ENCODE measurements at regions not wholly inside any gene's neighbourhood (a gene's known extent, or its start where the extent isn't known, plus 50 kb on each side); places are given as distances from the start of the nearest gene placed in this dataset.

DNA sequence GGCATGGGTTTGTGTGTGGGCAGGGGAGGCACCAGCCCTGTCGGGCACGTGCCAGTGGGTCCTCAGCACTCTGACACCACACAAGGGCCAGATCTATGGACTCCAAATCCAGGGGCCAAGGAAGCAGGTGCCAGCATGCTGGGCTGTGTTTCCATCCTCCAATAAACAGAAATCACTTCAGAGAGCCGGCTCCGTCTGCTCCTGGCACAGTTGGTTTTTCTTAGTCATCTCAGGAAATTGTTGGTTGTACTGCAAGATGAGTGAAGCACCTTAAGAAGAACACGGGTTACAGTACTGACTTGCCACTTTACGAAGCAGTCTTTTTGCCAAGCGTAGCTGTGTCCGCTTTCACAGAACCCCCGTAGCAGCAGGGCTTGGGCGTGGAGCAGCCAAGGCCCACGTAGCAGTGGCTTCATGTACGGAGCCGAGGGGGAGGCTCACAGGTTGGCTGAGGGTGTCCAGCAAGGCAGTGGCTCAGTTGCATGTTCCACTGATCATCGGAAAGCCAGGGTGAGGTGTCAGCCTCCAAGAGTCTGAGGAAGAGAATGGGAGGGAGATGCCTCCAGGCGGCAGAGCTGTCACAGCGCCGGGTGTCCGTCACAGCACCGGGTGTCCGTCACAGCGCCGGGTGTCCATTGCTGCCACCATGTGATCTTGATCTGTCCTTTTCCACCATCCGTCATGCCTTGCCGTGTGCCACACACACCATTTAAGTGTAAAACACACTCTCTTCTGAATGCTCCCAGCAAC is 314.9 kb downstream of the CTTN start:
- CTCF ChIA-PET: no interaction called here

DNA sequence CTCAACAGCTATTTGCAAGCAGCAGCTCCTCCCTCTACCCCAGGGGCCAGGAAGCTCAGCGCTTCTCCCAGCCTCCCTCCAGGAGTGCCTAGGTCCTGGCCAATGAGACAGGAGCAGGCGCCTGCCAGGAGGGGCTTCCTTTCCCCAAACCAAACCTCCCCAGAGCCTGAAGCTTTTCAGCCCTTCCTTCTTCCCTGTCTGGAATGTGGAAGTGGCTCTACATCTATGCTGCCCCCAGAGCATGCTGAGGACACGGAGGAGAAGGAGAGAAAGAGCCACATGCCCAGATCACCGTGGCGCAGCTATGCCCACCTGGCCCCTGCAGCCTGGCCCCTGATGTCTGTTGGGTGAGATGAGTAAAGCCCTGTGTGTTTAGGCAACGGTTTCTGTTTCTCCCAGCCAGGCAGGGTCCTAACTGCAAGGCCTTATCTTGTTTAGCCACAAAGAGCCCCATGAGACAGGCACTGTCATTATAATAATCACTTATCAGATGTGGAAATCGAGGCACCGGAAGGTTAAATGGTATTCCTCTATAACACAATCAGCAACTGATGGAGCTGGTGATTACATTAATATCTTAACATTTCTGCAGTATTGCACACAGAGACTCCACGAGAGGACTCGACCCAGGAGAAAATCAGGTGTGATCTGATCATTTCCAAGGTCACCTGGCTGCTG is 315.8 kb downstream of the CTTN start:
- no peak overlapping the region for H3K27ac ChIP-seq (ENCODE audit: low read depth, low read length, poor library complexity, severe bottlenecking)
- intact Hi-C loops (cut with micrococcal nuclease; ENCODE audit: unreplicated experiment): no loop called here
- no peak for TF ChIP-seq EZH2 (IDR thresholded peaks at IDR 0.05; ENCODE audit: borderline replicate concordance, low read depth, low read length, poor library complexity, severe bottlenecking)
- TF ChIP-seq, protein P1, sequence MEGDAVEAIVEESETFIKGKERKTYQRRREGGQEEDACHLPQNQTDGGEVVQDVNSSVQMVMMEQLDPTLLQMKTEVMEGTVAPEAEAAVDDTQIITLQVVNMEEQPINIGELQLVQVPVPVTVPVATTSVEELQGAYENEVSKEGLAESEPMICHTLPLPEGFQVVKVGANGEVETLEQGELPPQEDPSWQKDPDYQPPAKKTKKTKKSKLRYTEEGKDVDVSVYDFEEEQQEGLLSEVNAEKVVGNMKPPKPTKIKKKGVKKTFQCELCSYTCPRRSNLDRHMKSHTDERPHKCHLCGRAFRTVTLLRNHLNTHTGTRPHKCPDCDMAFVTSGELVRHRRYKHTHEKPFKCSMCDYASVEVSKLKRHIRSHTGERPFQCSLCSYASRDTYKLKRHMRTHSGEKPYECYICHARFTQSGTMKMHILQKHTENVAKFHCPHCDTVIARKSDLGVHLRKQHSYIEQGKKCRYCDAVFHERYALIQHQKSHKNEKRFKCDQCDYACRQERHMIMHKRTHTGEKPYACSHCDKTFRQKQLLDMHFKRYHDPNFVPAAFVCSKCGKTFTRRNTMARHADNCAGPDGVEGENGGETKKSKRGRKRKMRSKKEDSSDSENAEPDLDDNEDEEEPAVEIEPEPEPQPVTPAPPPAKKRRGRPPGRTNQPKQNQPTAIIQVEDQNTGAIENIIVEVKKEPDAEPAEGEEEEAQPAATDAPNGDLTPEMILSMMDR (conservative IDR thresholded peaks at IDR 0.05; ENCODE audit: low read depth, low read length): no peak
- no peaks in the 10 kb centered on the region for H3K36me3 ChIP-seq (ENCODE audit: insufficient read depth, low read length, poor library complexity, severe bottlenecking)
- peaks cover 81% of the 10 kb centered on the region for H3K27me3 ChIP-seq (replicated peaks; ENCODE audit: insufficient read depth, low read depth, low read length, poor library complexity)
- POLR2A ChIA-PET (ENCODE audit: low non-redundant PET): no interaction called here
- no peaks in the 10 kb centered on the region for H3K9me3 ChIP-seq (ENCODE audit: low read depth, low read length, poor library complexity, severe bottlenecking)
- DNase-seq (ENCODE audit: low spot score): no peak
- no peaks in the 10 kb centered on the region for H3K4me1 ChIP-seq (ENCODE audit: insufficient read depth, low read length, poor library complexity, severe bottlenecking)
- no peak overlapping the region for H3K4me3 ChIP-seq (ENCODE audit: low read depth, low read length, poor library complexity, severe bottlenecking)
- CTCF ChIA-PET: no interaction called here
- BruUV-seq (replicated peaks): no TSS peak

More for the DNA sequence above, 314.9 kb downstream of the CTTN start:
- BruUV-seq (replicated peaks): no TSS peak
- POLR2A ChIA-PET (ENCODE audit: low non-redundant PET): no interaction called here
- Histone ChIP-seq H3K36me3 (ENCODE audit: insufficient read depth, low read length, poor library complexity, severe bottlenecking) (no peaks in the 10 kb centered on the region), H3K4me3 (ENCODE audit: low read depth, low read length, poor library complexity, severe bottlenecking) (no peak overlapping the region), H3K27me3 (replicated peaks; ENCODE audit: insufficient read depth, low read depth, low read length, poor library complexity) (peaks cover 72% of the 10 kb centered on the region), H3K4me1 (ENCODE audit: insufficient read depth, low read length, poor library complexity, severe bottlenecking) (no peaks in the 10 kb centered on the region), H3K9me3 (ENCODE audit: low read depth, low read length, poor library complexity, severe bottlenecking) (no peaks in the 10 kb centered on the region), H3K27ac (ENCODE audit: low read depth, low read length, poor library complexity, severe bottlenecking) (no peak overlapping the region)
- intact Hi-C loops (cut with micrococcal nuclease; ENCODE audit: unreplicated experiment): no loop called here
- TF ChIP-seq, protein P1 (conservative IDR thresholded peaks at IDR 0.05; ENCODE audit: low read depth, low read length): no peak
- TF ChIP-seq EZH2 (IDR thresholded peaks at IDR 0.05; ENCODE audit: borderline replicate concordance, low read depth, low read length, poor library complexity, severe bottlenecking): no peak
- no peak for DNase-seq (ENCODE audit: low spot score)

DNA sequence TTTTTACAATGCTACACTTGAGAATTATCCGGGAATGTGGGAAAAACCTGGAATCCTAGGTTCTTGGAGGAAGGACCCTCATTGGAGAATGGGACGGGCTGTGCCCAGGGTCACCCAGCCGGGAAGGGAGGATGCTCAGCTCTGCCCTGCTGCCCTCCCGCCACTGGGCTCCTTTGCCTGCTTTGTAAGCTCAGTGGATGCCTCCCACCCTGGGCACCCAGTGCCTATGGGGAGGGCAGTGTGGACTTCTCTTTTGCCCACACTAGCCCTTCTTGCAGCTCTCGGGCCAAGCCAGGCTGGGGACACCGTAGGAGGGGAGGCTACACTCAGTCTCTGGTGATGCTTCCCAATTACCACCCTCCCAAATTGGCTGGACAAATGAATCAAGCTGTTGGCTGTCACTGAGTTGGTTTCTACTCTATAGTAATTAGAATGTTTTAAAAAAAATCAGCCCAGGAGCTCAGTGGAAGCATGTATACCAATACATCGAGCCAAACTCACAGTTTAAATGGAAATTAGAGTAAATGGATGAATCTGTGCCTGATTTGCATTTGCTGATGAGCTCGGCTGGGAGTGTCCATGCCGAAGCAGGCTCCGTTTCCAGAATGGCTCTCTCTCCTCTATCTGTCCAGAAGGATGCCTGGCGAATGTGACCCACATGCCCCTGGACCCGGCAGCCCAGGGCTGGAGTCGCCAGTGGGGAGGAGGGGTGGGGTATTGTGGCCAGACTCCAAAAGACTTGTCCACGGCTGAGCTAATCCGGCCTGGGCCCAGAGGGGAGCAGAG is 317.0 kb downstream of the CTTN start:
- H3K36me3 ChIP-seq (ENCODE audit: insufficient read depth, low read length, poor library complexity, severe bottlenecking): no peaks in the 10 kb centered on the region
- ChIA-PET CTCF (no interaction called here), POLR2A (ENCODE audit: low non-redundant PET) (no interaction called here)
- intact Hi-C loops (cut with micrococcal nuclease; ENCODE audit: unreplicated experiment): no loop called here
- H3K9me3 ChIP-seq (ENCODE audit: low read depth, low read length, poor library complexity, severe bottlenecking): no peaks in the 10 kb centered on the region
- TF ChIP-seq, protein P1 (conservative IDR thresholded peaks at IDR 0.05; ENCODE audit: low read depth, low read length): no peak
- TF ChIP-seq EZH2 (IDR thresholded peaks at IDR 0.05; ENCODE audit: borderline replicate concordance, low read depth, low read length, poor library complexity, severe bottlenecking): no peak
- peaks cover 91% of the 10 kb centered on the region for H3K27me3 ChIP-seq (replicated peaks; ENCODE audit: insufficient read depth, low read depth, low read length, poor library complexity)
- no TSS peak for BruUV-seq (replicated peaks)
- no peak for DNase-seq (ENCODE audit: low spot score)
- no peak overlapping the region for H3K27ac ChIP-seq (ENCODE audit: low read depth, low read length, poor library complexity, severe bottlenecking)
- no peak overlapping the region for H3K4me3 ChIP-seq (ENCODE audit: low read depth, low read length, poor library complexity, severe bottlenecking)
- H3K4me1 ChIP-seq (ENCODE audit: insufficient read depth, low read length, poor library complexity, severe bottlenecking): no peaks in the 10 kb centered on the region

All from A673 (cell line).